ENCODE measurements at regions not wholly inside any gene's neighbourhood (a gene's known extent, or its start where the extent isn't known, plus 50 kb on each side); places are given as distances from the start of the nearest gene placed in this dataset.

GRCh38 chr22:49583341-49583740 is 244.3 kb downstream of the BRD1 start:
- no peak for DNase-seq

GRCh38 chr22:49582678-49583077 is 245.0 kb downstream of the BRD1 start:
- DNase-seq, result no peak

- no peak for DNase-seq
Observed at GRCh38 chr22:49582181-49582580, 245.5 kb downstream of the BRD1 start.

- no peak for DNase-seq
Observed at GRCh38 chr22:49580024-49580423, 247.6 kb downstream of the BRD1 start.

- no peak for DNase-seq
Observed at GRCh38 chr22:49577168-49578060, 250.3 kb downstream of the BRD1 start.

- peak in 1 of 4 experiments; percentile 4 for DNase-seq
Observed at GRCh38 chr22:49576241-49577141, 251.2 kb downstream of the BRD1 start.

GRCh38 chr22:49575703-49576081 is 252.0 kb downstream of the BRD1 start:
- DNase-seq, result no peak

GRCh38 chr22:49574881-49575702 is 252.6 kb downstream of the BRD1 start:
- DNase-seq, result peak in 3 of 4 experiments; percentile 11 to 36 (median 17)

GRCh38 chr22:49574205-49574880 is 253.3 kb downstream of the BRD1 start:
- peak in 2 of 4 experiments; percentile 16 to 35 for DNase-seq

GRCh38 chr22:49573109-49573765 is 254.4 kb downstream of the BRD1 start:
- no peak for DNase-seq

- no peak for DNase-seq
Observed at GRCh38 chr22:49571326-49571725, 256.3 kb downstream of the BRD1 start.

GRCh38 chr22:49570032-49570848 is 257.4 kb downstream of the BRD1 start:
- DNase-seq, result no peak

GRCh38 chr22:49569286-49570031 is 258.2 kb downstream of the BRD1 start:
- no peak for DNase-seq

GRCh38 chr22:49568751-49569285 is 258.9 kb downstream of the BRD1 start:
- DNase-seq, result no peak

- DNase-seq, result peak; percentile 52 to 81 (median 67)
Observed at GRCh38 chr22:49567899-49568750, 259.5 kb downstream of the BRD1 start.

GRCh38 chr22:49566693-49567092 is 261.0 kb downstream of the BRD1 start:
- no peak for DNase-seq

- no peak for DNase-seq
Observed at GRCh38 chr22:49566141-49566541, 261.5 kb downstream of the BRD1 start.

- no peak for DNase-seq
Observed at GRCh38 chr22:49565516-49565855, 262.2 kb downstream of the BRD1 start.
